HUES64 (cell line): ENCODE measurements at regions not wholly inside any gene's neighbourhood (a gene's known extent, or its start where the extent isn't known, plus 50 kb on each side); places are given as distances from the start of the nearest gene placed in this dataset.

ENCODE experiments used
- H3K27ac ChIP-seq: 2 replicates; pipeline ENCODE4 v1.7.0; 2013; ENCODE audit warnings: low read depth, low read length, inconsistent platforms
- H3K27me3 ChIP-seq: 2 replicates; pipeline ENCODE4 v1.6.1; 2013; ENCODE audit warnings: mild to moderate bottlenecking, low read length; ENCODE audit not compliant: insufficient read depth
- H3K36me3 ChIP-seq: 2 replicates; pipeline ENCODE4 v1.6.1; 2013; ENCODE audit warnings: mild to moderate bottlenecking, low read length; ENCODE audit not compliant: insufficient read depth
- H3K4me1 ChIP-seq: 2 replicates; pipeline ENCODE4 v1.6.1; 2013; ENCODE audit warnings: mild to moderate bottlenecking, low read length, moderate library complexity; ENCODE audit not compliant: insufficient read depth
- H3K4me3 ChIP-seq: 2 replicates; pipeline ENCODE4 v1.5.1; 2013; ENCODE audit warnings: mild to moderate bottlenecking, low read length, moderate library complexity
- H3K9ac ChIP-seq: 2 replicates; pipeline ENCODE4 v1.6.1; 2013; ENCODE audit warnings: mild to moderate bottlenecking, low read depth, low read length
- H3K9me3 ChIP-seq: 2 replicates; pipeline ENCODE4 v1.6.1; 2013; ENCODE audit warnings: low read depth, low read length; ENCODE audit not compliant: insufficient read depth
- WGBS: fragments of 150-250, 120-280 bp; methylation state at CpG from one replicate; pipeline ENCODE4 v1.1.7; 2013; ENCODE audit warnings: missing lambda C conversion rate; 5-methylcytosine and 5-hydroxymethylcytosine counted together

DNA sequence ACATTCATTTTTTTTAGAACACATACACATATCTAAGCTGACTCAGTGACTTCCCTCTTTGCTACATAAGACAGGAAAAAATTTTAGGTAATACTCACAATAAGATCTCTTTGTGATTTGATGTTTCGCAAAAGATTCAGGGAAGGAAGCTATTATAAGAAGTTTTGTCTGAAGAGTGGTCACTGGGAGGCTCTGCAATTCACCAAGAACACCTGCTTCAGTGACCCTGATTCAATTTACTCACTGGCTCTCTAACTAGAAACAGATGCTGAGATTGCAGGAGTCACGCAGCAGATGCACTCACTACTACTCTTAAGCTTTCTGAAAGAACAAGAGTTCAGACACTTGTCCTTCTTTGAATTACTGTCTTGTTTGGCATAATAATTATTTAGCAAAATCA, 193.6 kb upstream of the DDI1 start:
- H3K4me1 ChIP-seq = no peaks in the 10 kb centered on the region
- no peak overlapping the region for H3K9ac ChIP-seq
- H3K4me3 ChIP-seq = no peak overlapping the region
- H3K27ac ChIP-seq = no peak overlapping the region
- no peaks in the 10 kb centered on the region for H3K9me3 ChIP-seq
- 93% methylated on average over 2 of the region's 2 CpGs for WGBS
- H3K27me3 ChIP-seq = no peaks in the 10 kb centered on the region
- H3K36me3 ChIP-seq = no peaks in the 10 kb centered on the region

DNA sequence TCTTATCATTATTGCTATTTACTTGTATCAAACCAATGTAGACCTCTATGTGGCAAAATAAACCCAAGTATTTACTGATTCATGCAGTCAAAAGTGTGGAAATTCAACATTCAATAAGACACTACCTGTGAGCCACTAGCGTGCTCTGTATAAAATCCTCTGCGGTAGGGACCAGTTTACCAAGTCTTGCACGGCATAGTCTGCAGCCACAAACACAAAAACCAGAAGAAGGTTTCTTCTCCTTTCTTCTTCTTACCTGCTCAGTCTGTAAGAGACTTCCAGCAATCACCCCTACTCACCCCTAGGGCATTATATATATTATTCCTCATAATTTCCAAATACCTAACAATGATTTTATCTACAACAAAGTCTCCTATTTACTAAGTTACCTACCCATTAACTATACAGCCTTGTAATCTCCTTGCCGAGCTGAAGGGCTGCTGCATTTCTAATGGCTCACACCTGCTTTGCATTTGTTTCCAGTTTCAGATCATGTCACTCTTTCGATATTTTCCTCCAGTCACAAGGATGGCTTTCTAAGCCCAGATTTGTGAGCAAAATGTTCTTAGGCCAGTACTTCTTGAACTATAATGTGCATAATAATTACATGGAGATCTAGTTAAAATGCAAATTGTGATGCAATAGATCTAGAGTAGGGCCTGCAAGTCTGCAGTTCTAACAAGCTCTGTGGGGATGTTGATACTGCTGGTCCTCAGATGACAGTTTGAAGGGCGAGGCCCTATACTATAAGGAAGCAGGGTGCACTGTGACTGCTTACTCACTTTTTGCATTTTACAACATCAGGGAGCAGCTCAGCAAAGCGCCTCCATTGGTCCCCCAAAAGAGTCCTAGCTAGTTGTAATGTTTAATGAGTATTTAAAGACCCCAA, 191.9 kb upstream of the DDI1 start:
- H3K27me3 ChIP-seq = no peaks in the 10 kb centered on the region
- H3K27ac ChIP-seq = no peak overlapping the region
- H3K4me3 ChIP-seq = no peak overlapping the region
- H3K9ac ChIP-seq = no peak overlapping the region
- no peaks in the 10 kb centered on the region for H3K4me1 ChIP-seq
- WGBS = 85% methylated on average over 7 of the region's 7 CpGs
- no peaks in the 10 kb centered on the region for H3K9me3 ChIP-seq
- H3K36me3 ChIP-seq = no peaks in the 10 kb centered on the region

DNA sequence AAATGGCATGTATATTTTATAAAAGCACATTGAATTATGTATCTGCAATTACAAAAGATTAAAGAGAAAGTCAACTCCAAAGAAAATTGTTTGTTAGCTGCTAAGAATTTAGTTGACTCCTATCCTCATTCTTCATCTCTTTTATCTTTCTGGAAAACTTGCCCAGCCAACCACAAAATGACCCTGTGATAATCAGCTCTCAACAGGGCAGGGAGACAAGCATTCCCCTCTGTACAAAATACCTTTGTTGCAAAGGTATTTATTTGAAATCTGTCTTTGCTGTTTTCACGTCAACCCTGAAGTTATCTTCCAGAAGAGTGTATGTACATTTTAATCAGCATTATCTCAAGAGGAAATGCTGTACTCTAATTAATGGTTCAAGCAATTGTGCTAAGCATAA, 191.1 kb upstream of the DDI1 start:
- H3K9ac ChIP-seq = no peak overlapping the region
- WGBS = 100% methylated on average over 1 of the region's 1 CpG
- H3K4me3 ChIP-seq = no peak overlapping the region
- no peak overlapping the region for H3K27ac ChIP-seq
- H3K4me1 ChIP-seq = no peaks in the 10 kb centered on the region
- H3K36me3 ChIP-seq = no peaks in the 10 kb centered on the region
- no peaks in the 10 kb centered on the region for H3K27me3 ChIP-seq
- no peaks in the 10 kb centered on the region for H3K9me3 ChIP-seq

DNA sequence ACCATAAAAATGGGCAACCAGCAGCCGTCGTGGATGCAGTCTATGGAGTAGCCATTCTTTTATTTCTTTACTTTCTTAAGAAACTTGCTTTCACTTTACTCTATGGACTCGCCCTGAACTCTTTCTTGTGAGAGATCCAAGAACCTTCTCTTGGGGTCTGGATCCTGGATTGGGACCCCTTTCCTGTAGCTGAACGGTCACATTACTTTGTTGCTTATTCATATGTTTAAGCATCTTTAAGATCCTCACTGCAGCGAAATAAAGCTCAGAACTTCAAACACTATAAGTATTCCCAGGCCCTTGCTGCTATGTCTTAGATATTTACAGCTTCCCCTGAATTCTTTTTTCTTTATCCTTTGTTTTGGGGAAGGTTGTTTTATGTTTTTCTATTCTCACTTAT, 187.8 kb upstream of the DDI1 start:
- Histone ChIP-seq H3K27ac (no peak overlapping the region), H3K27me3 (no peaks in the 10 kb centered on the region)
- WGBS = 91% methylated on average over 5 of the region's 5 CpGs

GRCh38 chr11:103849366-103849765, 187.1 kb upstream of the DDI1 start:
- no peaks in the 10 kb centered on the region for H3K9me3 ChIP-seq
- H3K4me3 ChIP-seq = no peak overlapping the region
- no peaks in the 10 kb centered on the region for H3K36me3 ChIP-seq
- WGBS = no CpG with 5 or more reads among the region's 3 CpGs
- H3K27me3 ChIP-seq = no peaks in the 10 kb centered on the region
- no peak overlapping the region for H3K9ac ChIP-seq
- H3K4me1 ChIP-seq = no peaks in the 10 kb centered on the region
- no peak overlapping the region for H3K27ac ChIP-seq

More for the DNA sequence above, 187.8 kb upstream of the DDI1 start:
- no peaks in the 10 kb centered on the region for H3K9me3 ChIP-seq
- no peaks in the 10 kb centered on the region for H3K4me1 ChIP-seq
- H3K9ac ChIP-seq = no peak overlapping the region
- no peaks in the 10 kb centered on the region for H3K36me3 ChIP-seq
- no peak overlapping the region for H3K4me3 ChIP-seq

- H3K9me3 ChIP-seq = no peaks in the 10 kb centered on the region
- H3K27me3 ChIP-seq = no peaks in the 10 kb centered on the region
- 91% methylated on average over 6 of the region's 6 CpGs for WGBS
- no peak overlapping the region for H3K27ac ChIP-seq
- no peaks in the 10 kb centered on the region for H3K36me3 ChIP-seq
- H3K9ac ChIP-seq = no peak overlapping the region
- H3K4me3 ChIP-seq = no peak overlapping the region
- no peaks in the 10 kb centered on the region for H3K4me1 ChIP-seq
These were observed 185.8 kb upstream of the DDI1 start for GRCh38 chr11:103850419-103851165.

- H3K9me3 ChIP-seq = no peaks in the 10 kb centered on the region
- no peak overlapping the region for H3K9ac ChIP-seq
- H3K4me3 ChIP-seq = no peak overlapping the region
- WGBS = 85% methylated on average over 3 of the region's 3 CpGs
- H3K4me1 ChIP-seq = no peaks in the 10 kb centered on the region
- no peaks in the 10 kb centered on the region for H3K27me3 ChIP-seq
- H3K36me3 ChIP-seq = no peaks in the 10 kb centered on the region
- H3K27ac ChIP-seq = no peak overlapping the region
These were observed 185.2 kb upstream of the DDI1 start for GRCh38 chr11:103851166-103851651.
